SK-N-SH (cell line): ENCODE measurements at regions not wholly inside any gene's neighbourhood (a gene's known extent, or its start where the extent isn't known, plus 50 kb on each side); places are given as distances from the start of the nearest gene placed in this dataset.

Experiments
- CTCF ChIA-PET: fragments of 300-600, 350-600 bp; formaldehyde crosslinking; extraction: SDS; loops from one replicate; lab custom pipeline; 2021; lab: Yijun Ruan, JAX
- POLR2A ChIA-PET: fragments of 350-600 bp; sonication (Branson Sonifier 250); formaldehyde crosslinking; extraction: SDS; loops from one replicate; lab custom pipeline; 2020; ENCODE audit warnings: antibody characterized with exemption, inconsistent platforms; lab: Yijun Ruan, JAX
- DNase-seq: peaks from one replicate; pipeline ENCODE4 v3.0.0; 2012
- H2AFZ ChIP-seq: fragments of 200-600 bp; sonication (generic); 2 replicates; pipeline ENCODE4 v1.8.1; 2016; ENCODE audit warnings: antibody characterized with exemption, mild to moderate bottlenecking, low read depth
- H3F3A ChIP-seq: fragments of 200-600 bp; sonication (generic); replicated peaks from 2 replicates; pipeline ENCODE3; 2016; ENCODE audit warnings: antibody characterized with exemption, mild to moderate bottlenecking; ENCODE audit not compliant: insufficient read depth
- H3K27ac ChIP-seq, 2 experiments: fragments of 200-500 bp in 1 of 2; fragments of 200-600 bp in 1 of 2; sonication (Bioruptor generic) in 1 of 2; sonication (generic), shearing (Covaris generic) in 1 of 2; 2 replicates each; pipeline versions ENCODE4 v1.5.1 to v1.6.1; 2014 to 2016; ENCODE audit warnings: low read depth in 2 of 2, inconsistent platforms in 1 of 2, low read length in 1 of 2, mild to moderate bottlenecking in 1 of 2, mixed read lengths in 1 of 2
- H3K27me3 ChIP-seq: fragments of 200-600 bp; sonication (generic), shearing (Covaris generic); 2 replicates; pipeline ENCODE4 v1.6.1; 2016; ENCODE audit warnings: mixed run types; ENCODE audit not compliant: insufficient read depth
- H3K36me3 ChIP-seq, 2 experiments: fragments of 200-500 bp in 1 of 2; fragments of 200-600 bp in 1 of 2; sonication (Bioruptor generic) in 1 of 2; sonication (generic) in 1 of 2; replicated peaks in 1 of 2; 2 replicates each; pipeline versions ENCODE3 to v1.5.1; 2014 to 2016; ENCODE audit warnings: low read length in 1 of 2, mild to moderate bottlenecking in 1 of 2; ENCODE audit not compliant: insufficient read depth in 2 of 2, control insufficient read depth in 1 of 2
- H3K4me1 ChIP-seq, 2 experiments: fragments of 200-500 bp in 1 of 2; fragments of 200-600 bp in 1 of 2; sonication (Bioruptor generic) in 1 of 2; sonication (generic), shearing (Covaris generic) in 1 of 2; 2 replicates each; pipeline versions ENCODE4 v1.5.1 to v1.6.1; 2014 to 2016; ENCODE audit warnings: low read depth in 1 of 2, low read length in 1 of 2, mixed run types in 1 of 2; ENCODE audit not compliant: insufficient read depth in 2 of 2, control insufficient read depth in 1 of 2
- H3K4me2 ChIP-seq: fragments of 200-600 bp; sonication (generic), shearing (Covaris generic); 2 replicates; pipeline ENCODE4 v1.6.1; 2017; ENCODE audit warnings: mixed run types
- H3K4me3 ChIP-seq, 2 experiments: fragments of 200-500 bp in 1 of 2; fragments of 200-600 bp in 1 of 2; sonication (Bioruptor generic) in 1 of 2; sonication (generic), shearing (Covaris generic) in 1 of 2; 2 replicates each; pipeline versions ENCODE4 v1.5.1 to v1.8.1; 2014 to 2016; ENCODE audit warnings: low read depth in 2 of 2, inconsistent platforms in 1 of 2, low read length in 1 of 2, mild to moderate bottlenecking in 1 of 2, mixed read lengths in 1 of 2, moderate library complexity in 1 of 2
- H3K79me2 ChIP-seq: fragments of 200-600 bp; sonication (generic); 2 replicates; pipeline ENCODE4 v1.8.1; 2017; ENCODE audit warnings: mild to moderate bottlenecking; ENCODE audit not compliant: insufficient read depth
- H3K9ac ChIP-seq: fragments of 200-600 bp; sonication (generic); 2 replicates; pipeline ENCODE4 v1.6.1; 2017; ENCODE audit warnings: mixed run types
- H3K9me2 ChIP-seq: fragments of 200-600 bp; sonication (generic); 2 replicates; pipeline ENCODE4 v1.6.1; 2017; ENCODE audit warnings: mixed run types
- H3K9me3 ChIP-seq: fragments of 200-600 bp; sonication (generic); 2 replicates; pipeline ENCODE4 v1.6.1; 2017; ENCODE audit warnings: mixed run types, mild to moderate bottlenecking, moderate library complexity
- H4K20me1 ChIP-seq: fragments of 200-600 bp; sonication (generic); 2 replicates; pipeline ENCODE4 v1.6.1; 2017; ENCODE audit warnings: mild to moderate bottlenecking, mixed run types; ENCODE audit not compliant: insufficient read depth
- ELF1 ChIP-seq: IDR thresholded peaks from 2 replicates; pipeline ENCODE4 v1.4.0; 2012
- MAX ChIP-seq: IDR thresholded peaks from 2 replicates; pipeline ENCODE4 v1.4.0; 2012; ENCODE audit warnings: low read depth
- RAD21 ChIP-seq: IDR thresholded peaks from 2 replicates; pipeline ENCODE4 v1.6.1; 2012; ENCODE audit warnings: mild to moderate bottlenecking, low read length
- RXRA ChIP-seq: IDR thresholded peaks from 2 replicates; pipeline ENCODE4 v1.4.0; 2012; ENCODE audit warnings: low read depth, mild to moderate bottlenecking, borderline replicate concordance
- SIN3A ChIP-seq: IDR thresholded peaks from 2 replicates; pipeline ENCODE4 v1.6.1; 2012; ENCODE audit warnings: low read depth, mild to moderate bottlenecking, low read length, moderate library complexity, borderline replicate concordance
- SMC3 ChIP-seq: IDR thresholded peaks from 2 replicates; pipeline ENCODE4 v1.6.1; 2012; ENCODE audit warnings: low read depth, low read length, improper control_type of control experiment
- TCF12 ChIP-seq: IDR thresholded peaks from 2 replicates; pipeline ENCODE4 v1.4.0; 2012
- TEAD4 ChIP-seq: IDR thresholded peaks from 2 replicates; pipeline ENCODE4 v1.4.0; 2012; ENCODE audit warnings: mild to moderate bottlenecking, borderline replicate concordance; ENCODE audit not compliant: insufficient read depth
- WGBS: methylation state at CpG from one replicate; pipeline ENCODE4 v1.1.6; 2017; ENCODE audit warnings: low lambda C conversion rate; 5-methylcytosine and 5-hydroxymethylcytosine counted together

DNA sequence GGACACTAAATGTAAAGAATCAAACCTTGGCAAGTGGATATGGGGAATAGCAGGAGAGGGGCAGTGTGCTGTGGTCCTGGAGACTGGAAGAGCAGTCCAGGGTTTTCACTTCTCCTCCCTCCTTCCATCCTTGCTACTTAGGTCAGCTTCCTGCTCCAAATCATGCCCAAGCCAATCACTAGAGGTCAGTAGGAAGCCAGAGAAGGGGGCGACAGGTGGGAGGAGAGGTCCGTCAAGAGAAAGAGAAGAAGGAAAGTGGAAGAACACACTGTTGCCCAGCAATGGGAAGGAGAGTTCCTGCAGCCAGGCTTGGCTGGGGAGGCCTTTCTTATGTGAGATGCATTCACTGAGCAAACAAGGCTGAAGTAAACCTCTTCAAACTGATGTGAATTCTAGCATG is 289.6 kb downstream of the DTWD2 start:
- CTCF ChIA-PET, result interaction anchor here (0.6 to 1.5 kb wide), 2 partner anchors 93 to 256 kb away, joined by 3 to 8 read pairs; no protein-coding TSS in a partner anchor
- TF ChIP-seq ELF1, result no peak
- TF ChIP-seq, all 33 proteins: peak for 0
- Histone ChIP-seq H3K79me2 (no peaks in the 10 kb centered on the region), H3K27ac (no peak overlapping the region), H3K9ac (no peak overlapping the region), H3K36me3 (no peaks in the 10 kb centered on the region), H3F3A (no peaks in the 10 kb centered on the region), H3K9me2 (no peaks in the 10 kb centered on the region), H3K27me3 (no peaks in the 10 kb centered on the region), H3K9me3 (no peaks in the 10 kb centered on the region), H3K4me3 (no peak overlapping the region), H3K4me1 (no peaks in the 10 kb centered on the region), H2AFZ (no peak overlapping the region), H4K20me1 (no peaks in the 10 kb centered on the region), H3K4me2 (no peak overlapping the region)
- DNase-seq, result no peak
- 14% methylated on average over 2 of the region's 2 CpGs for WGBS
- POLR2A ChIA-PET, result no interaction called here

GRCh38 chr5:118696076-118696475 is 292.3 kb downstream of the DTWD2 start:
- no peaks in the 10 kb centered on the region for H3K79me2 ChIP-seq
- H3K9me2 ChIP-seq, result no peaks in the 10 kb centered on the region
- 11% methylated on average over 2 of the region's 2 CpGs for WGBS
- DNase-seq, result no peak
- H3K4me2 ChIP-seq, result no peak overlapping the region
- H3K9ac ChIP-seq, result no peak overlapping the region
- no peaks in the 10 kb centered on the region for H3K9me3 ChIP-seq
- no peak overlapping the region for H2AFZ ChIP-seq
- H3F3A ChIP-seq, result no peaks in the 10 kb centered on the region
- H3K27me3 ChIP-seq, result no peaks in the 10 kb centered on the region
- TF ChIP-seq TCF12 (no peak), TEAD4 (no peak), MAX (no peak), SIN3A (no peak)
- H3K4me1 ChIP-seq, result peaks cover 0 to 8% of the 10 kb centered on the region in 2 experiments; a peak in 1 of 4 replicates
- no peaks in the 10 kb centered on the region for H4K20me1 ChIP-seq
- POLR2A ChIA-PET, result no interaction called here
- H3K27ac ChIP-seq, result no peak overlapping the region
- no peaks in the 10 kb centered on the region for H3K36me3 ChIP-seq
- no peak overlapping the region for H3K4me3 ChIP-seq
- CTCF ChIA-PET, result interaction anchor here (1.7 kb wide), 1 partner anchor 96 kb away, joined by 6 read pairs; no protein-coding TSS in a partner anchor

- Histone ChIP-seq H3K9me3 (no peaks in the 10 kb centered on the region), H3K4me2 (no peak overlapping the region), H3K79me2 (no peaks in the 10 kb centered on the region), H3K27me3 (no peaks in the 10 kb centered on the region), H2AFZ (no peak overlapping the region), H3K9ac (no peak overlapping the region), H3K4me1 (peaks cover 0 to 8% of the 10 kb centered on the region in 2 experiments; a peak in 1 of 4 replicates), H3K36me3 (no peaks in the 10 kb centered on the region), H3F3A (no peaks in the 10 kb centered on the region), H3K9me2 (no peaks in the 10 kb centered on the region), H3K4me3 (no peak overlapping the region), H4K20me1 (no peaks in the 10 kb centered on the region), H3K27ac (peak overlapping the region in 1 of 2 experiments; percentile 39; a peak in 1 of 4 replicates)
- ChIA-PET POLR2A (no interaction called here), CTCF (interaction anchor here (1.5 kb wide), 1 partner anchor 9 kb away, joined by 3 read pairs; no protein-coding TSS in a partner anchor)
- TF ChIP-seq RXRA (no peak), SMC3 (peak; percentile 27; the same call in 1 of the 2 replicates), RAD21 (peak; percentile 74)
- 8% methylated on average over 3 of the region's 4 CpGs for WGBS
- DNase-seq, result peak; percentile 56
These were observed 295.5 kb downstream of the DTWD2 start for GRCh38 chr5:118692811-118693342.
